A549 (cell line): ENCODE measurements at regions not wholly inside any gene's neighbourhood (a gene's known extent, or its start where the extent isn't known, plus 50 kb on each side); places are given as distances from the start of the nearest gene placed in this dataset.

ENCODE experiments used
- ATAC-seq, 2 experiments: fragments of 200-7000 bp in 1 of 2; fragments of >200 bp in 1 of 2; cut with Nextera tagmentation in 1 of 2; cut with Tn5 transposase in 1 of 2; 3 replicates each; pipeline versions ENCODE4 v1.8.0 to v1.9.1; 2018 to 2020; ENCODE audit warnings: mild to moderate bottlenecking in 1 of 2, moderate library complexity in 1 of 2
- CTCF ChIA-PET: fragments of 300-600 bp; sonication (Branson Sonifier 250); formaldehyde crosslinking; extraction: SDS; loops from one replicate; lab custom pipeline; 2021; ENCODE audit warnings: antibody characterized with exemption, inconsistent platforms; lab: Yijun Ruan, JAX
- POLR2A ChIA-PET: fragments of 350-600 bp; formaldehyde crosslinking; extraction: SDS; loops from one replicate; lab custom pipeline; 2021; ENCODE audit warnings: antibody characterized with exemption, inconsistent platforms; lab: Yijun Ruan, JAX
- DNase-seq, 2 experiments: peaks; one replicate each; pipeline versions ENCODE4 v3.0.0 to v3.0.0-alpha.2; 2011 to 2016; ENCODE audit warnings: low read depth in 1 of 2, low spot score in 1 of 2
- FAIRE-seq: peaks from 2 replicates; lab custom pipeline; 2011; peaks lifted over from hg19 to GRCh38; lab: Jason Lieb, UNC
- H3K27ac ChIP-seq, 2 experiments: fragments of >200 bp; sonication (Bioruptor Twin); formaldehyde crosslinking; 3 replicates each; pipeline ENCODE4 v1.5.1; 2016 to 2017
- H3K4me1 ChIP-seq: fragments of >200 bp; sonication (Bioruptor Twin); formaldehyde crosslinking; 3 replicates; pipeline ENCODE4 v1.6.1; 2016
- H3K4me2 ChIP-seq: fragments of >200 bp; sonication (Bioruptor Twin); formaldehyde crosslinking; 3 replicates; pipeline ENCODE4 v1.6.1; 2016
- H3K4me3 ChIP-seq: fragments of >200 bp; sonication (Bioruptor Twin); formaldehyde crosslinking; 3 replicates; pipeline ENCODE4 v1.5.1; 2016
- H3K9me3 ChIP-seq: fragments of >200 bp; sonication (Bioruptor Twin); formaldehyde crosslinking; 3 replicates; pipeline ENCODE4 v1.6.1; 2016
- BHLHE40 ChIP-seq: IDR thresholded peaks from 2 replicates; pipeline ENCODE4 v1.6.1; 2012; ENCODE audit warnings: low read depth, low read length, inconsistent platforms
- CBX2 ChIP-seq: fragments of 200-600 bp; sonication (generic); IDR thresholded peaks from 2 replicates; pipeline ENCODE4 v1.6.1; 2016; ENCODE audit warnings: low read depth, mild to moderate bottlenecking, borderline replicate concordance
- CBX8 ChIP-seq: fragments of 200-600 bp; sonication (generic); IDR thresholded peaks from 2 replicates; pipeline ENCODE4 v1.6.1; 2016
- CEBPB ChIP-seq, 2 experiments: fragments of >200 bp in 1 of 2; sonication (Bioruptor Twin) in 1 of 2; formaldehyde crosslinking in 1 of 2; IDR thresholded peaks; 2 replicates each; pipeline ENCODE4 v1.6.1; 2012 to 2016
- CHD4 ChIP-seq: fragments of 200-600 bp; sonication (generic); IDR thresholded peaks from 2 replicates; pipeline ENCODE4 v1.6.1; 2016; ENCODE audit warnings: antibody characterized with exemption, mild to moderate bottlenecking, borderline replicate concordance
- EP300 ChIP-seq, 2 experiments: fragments of >200 bp; sonication (Bioruptor Twin); formaldehyde crosslinking; IDR thresholded peaks; 2 replicates in 1 of 2; 3 replicates in 1 of 2; pipeline ENCODE4 v1.6.1; 2016 to 2017
- FOSL2 ChIP-seq, 2 experiments: fragments of 450-650 bp in 1 of 2; fragments of >200 bp in 1 of 2; sonication (Bioruptor Twin) in 1 of 2; formaldehyde crosslinking; IDR thresholded peaks; 2 replicates each; pipeline versions ENCODE4 v1.5.0 to v1.6.1; 2016 to 2020; ENCODE audit warnings: mild to moderate bottlenecking in 1 of 2, moderate library complexity in 1 of 2
- FOXS1 ChIP-seq: fragments of 250-450 bp; sonication (Bioruptor Pico); IDR thresholded peaks from 2 replicates; pipeline ENCODE4 v1.5.0; 2020; ENCODE audit warnings: mild to moderate bottlenecking, moderate library complexity
- HDAC2 ChIP-seq: fragments of 200-600 bp; sonication (generic); IDR thresholded peaks from 2 replicates; pipeline ENCODE4 v1.6.1; 2016
- HEYL ChIP-seq: fragments of 250-450 bp; sonication (Bioruptor Pico); IDR thresholded peaks from 2 replicates; pipeline ENCODE4 v1.8.0; 2021; ENCODE audit warnings: mild to moderate bottlenecking, moderate library complexity
- JUN ChIP-seq, 2 experiments: fragments of >200 bp; sonication (Bioruptor Twin); formaldehyde crosslinking; IDR thresholded peaks; 2 replicates in 1 of 2; 3 replicates in 1 of 2; pipeline ENCODE4 v1.6.1; 2016 to 2017
- KDM1A ChIP-seq: fragments of 200-600 bp; sonication (generic); IDR thresholded peaks from 2 replicates; pipeline ENCODE4 v1.6.1; 2016; ENCODE audit warnings: low read depth, mild to moderate bottlenecking
- MAFK ChIP-seq: fragments of 450-650 bp; IDR thresholded peaks from 2 replicates; pipeline ENCODE4 v1.6.1; 2014; ENCODE audit not compliant: partially characterized antibody
- MAZ ChIP-seq: fragments of 150-350 bp; IDR thresholded peaks from 2 replicates; pipeline ENCODE4 v1.6.1; 2014; ENCODE audit warnings: antibody characterized with exemption, low read depth, low read length, borderline replicate concordance
- MYC ChIP-seq: IDR thresholded peaks from 2 replicates; pipeline ENCODE4 v1.6.1; 2012; ENCODE audit warnings: mild to moderate bottlenecking, inconsistent platforms, low read length, improper control_type of control experiment, borderline replicate concordance
- POLR2AphosphoS2 ChIP-seq: conservative IDR thresholded peaks from 2 replicates; pipeline ENCODE4 v1.6.1; 2012; ENCODE audit warnings: low read length, improper control_type of control experiment, inconsistent platforms
- RAD21 ChIP-seq, 2 experiments: fragments of >200 bp in 1 of 2; sonication (Bioruptor Twin) in 1 of 2; formaldehyde crosslinking in 1 of 2; IDR thresholded peaks in 1 of 2; conservative IDR thresholded peaks in 1 of 2; 2 replicates in 1 of 2; 3 replicates in 1 of 2; pipeline ENCODE4 v1.6.1; 2012 to 2018; ENCODE audit warnings: inconsistent platforms in 1 of 2
- RFX5 ChIP-seq: fragments of 450-650 bp; IDR thresholded peaks from 2 replicates; pipeline ENCODE4 v1.7.1; 2014; ENCODE audit warnings: antibody characterized with exemption, mild to moderate bottlenecking, moderate library complexity
- RNF2 ChIP-seq: fragments of 200-600 bp; sonication (generic); IDR thresholded peaks from 2 replicates; pipeline ENCODE4 v1.6.1; 2016; ENCODE audit warnings: low read depth, mild to moderate bottlenecking, antibody characterized with exemption, moderate library complexity, borderline replicate concordance
- TFCP2L1 ChIP-seq: fragments of 250-450 bp; sonication (Bioruptor Pico); IDR thresholded peaks from 2 replicates; pipeline ENCODE4 v1.5.0; 2021; ENCODE audit warnings: mild to moderate bottlenecking
- TP53 ChIP-seq: fragments of 250-450 bp; sonication (Bioruptor Pico); IDR thresholded peaks from 2 replicates; pipeline ENCODE4 v1.5.0; 2021; ENCODE audit warnings: mild to moderate bottlenecking, moderate library complexity
- ZSCAN20 ChIP-seq: fragments of 250-450 bp; sonication (Bioruptor Pico); IDR thresholded peaks from 2 replicates; pipeline ENCODE4 v1.8.0; 2022; ENCODE audit warnings: mild to moderate bottlenecking, moderate library complexity
- WGBS: methylation state at CpG from one replicate; pipeline ENCODE4 v1.1.6; 2017; ENCODE audit errors: missing lambda C conversion rate; 5-methylcytosine and 5-hydroxymethylcytosine counted together
- TF ChIP-seq, protein P1 (sequence below): fragments of 150-350 bp; IDR thresholded peaks from 2 replicates; pipeline ENCODE4 v1.6.1; 2014; ENCODE audit warnings: low read depth, mild to moderate bottlenecking, low read length
- TF ChIP-seq, protein P2 (sequence below): fragments of 250-450 bp; sonication (Bioruptor Pico); IDR thresholded peaks from 2 replicates; pipeline ENCODE4 v1.5.0; 2021; ENCODE audit warnings: mild to moderate bottlenecking, moderate library complexity, borderline replicate concordance

- TF ChIP-seq, protein P1, sequence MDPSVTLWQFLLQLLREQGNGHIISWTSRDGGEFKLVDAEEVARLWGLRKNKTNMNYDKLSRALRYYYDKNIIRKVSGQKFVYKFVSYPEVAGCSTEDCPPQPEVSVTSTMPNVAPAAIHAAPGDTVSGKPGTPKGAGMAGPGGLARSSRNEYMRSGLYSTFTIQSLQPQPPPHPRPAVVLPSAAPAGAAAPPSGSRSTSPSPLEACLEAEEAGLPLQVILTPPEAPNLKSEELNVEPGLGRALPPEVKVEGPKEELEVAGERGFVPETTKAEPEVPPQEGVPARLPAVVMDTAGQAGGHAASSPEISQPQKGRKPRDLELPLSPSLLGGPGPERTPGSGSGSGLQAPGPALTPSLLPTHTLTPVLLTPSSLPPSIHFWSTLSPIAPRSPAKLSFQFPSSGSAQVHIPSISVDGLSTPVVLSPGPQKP, result no peak
- TF ChIP-seq MAFK (no peak), FOSL2 (IDR thresholded peaks at IDR 0.05) (no peak), FOSL2 (CRISPR knock-in tag; IDR thresholded peaks at IDR 0.05) (no peak), FOXS1 (no peak), CEBPB (IDR thresholded peaks at IDR 0.05) (no peak), BHLHE40 (no peak), KDM1A (no peak), EP300 (IDR thresholded peaks at IDR 0.05) (no peak), MYC (no peak), CBX8 (no peak)
- TF ChIP-seq, all 56 proteins: peak for 0
These were observed 163.3 kb upstream of the DIO3 start (continued) for GRCh38 chr14:101398011-101398410.

DNA sequence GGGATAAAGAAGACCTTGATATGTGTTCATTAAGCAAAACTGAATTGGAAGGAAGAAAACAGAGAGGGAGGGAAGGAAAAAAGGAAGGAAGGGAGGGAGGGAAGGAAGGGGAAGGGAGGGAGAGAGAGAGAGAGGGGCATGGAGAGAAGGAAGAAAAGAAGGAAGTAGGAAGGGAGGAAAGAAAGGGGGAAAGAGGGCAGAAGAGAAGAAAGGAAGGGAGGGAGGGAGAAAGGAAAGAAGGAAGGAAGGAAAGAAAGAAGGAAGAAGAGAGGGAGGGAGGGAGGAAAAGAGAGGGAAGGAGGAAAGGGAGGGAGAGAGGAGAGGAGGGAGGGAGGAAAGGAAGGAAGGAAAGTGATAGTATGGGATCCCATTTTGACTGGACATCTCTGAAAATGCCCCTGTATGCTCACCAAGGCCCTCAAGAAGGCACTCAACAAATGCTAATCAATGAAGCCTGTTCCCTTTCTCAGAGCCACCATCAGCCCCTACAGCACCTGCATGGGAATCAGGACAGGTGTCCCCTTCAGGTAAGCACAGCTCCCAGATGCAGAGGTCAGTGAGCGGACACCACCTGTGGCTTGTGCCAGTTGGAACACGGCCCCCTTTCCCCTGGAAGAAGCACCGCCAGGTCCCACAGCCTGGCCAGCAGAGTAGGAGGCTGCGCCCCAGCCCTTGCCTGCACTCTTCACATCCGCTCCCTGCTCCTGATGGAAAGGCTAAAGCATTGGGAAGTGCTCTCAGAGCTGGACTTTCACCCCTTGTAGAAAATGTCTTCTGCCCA, 161.4 kb upstream of the DIO3 start:
- Histone ChIP-seq H3K4me1 (peaks cover 6% of the 10 kb centered on the region; the same call in 2 of the 3 replicates), H3K4me2 (no peak overlapping the region), H3K4me3 (no peak overlapping the region), H3K9me3 (no peaks in the 10 kb centered on the region), H3K27ac (no peak overlapping the region; a peak in 1 of 6 replicates)
- TF ChIP-seq RFX5 (no peak), BHLHE40 (no peak), JUN (IDR thresholded peaks at IDR 0.05) (no peak), CHD4 (no peak), MYC (no peak), RAD21 (conservative IDR thresholded peaks at IDR 0.05 in 1 of 2, IDR thresholded peaks at IDR 0.05 in 1 of 2) (no peak), HDAC2 (no peak), TP53 (no peak), RNF2 (no peak), MAFK (no peak), POLR2AphosphoS2 (no peak), EP300 (IDR thresholded peaks at IDR 0.05) (no peak), ZSCAN20 (no peak), CBX2 (no peak), TFCP2L1 (CRISPR knock-in tag) (no peak), MAZ (no peak), HEYL (CRISPR knock-in tag) (no peak)
- TF ChIP-seq, protein P2, sequence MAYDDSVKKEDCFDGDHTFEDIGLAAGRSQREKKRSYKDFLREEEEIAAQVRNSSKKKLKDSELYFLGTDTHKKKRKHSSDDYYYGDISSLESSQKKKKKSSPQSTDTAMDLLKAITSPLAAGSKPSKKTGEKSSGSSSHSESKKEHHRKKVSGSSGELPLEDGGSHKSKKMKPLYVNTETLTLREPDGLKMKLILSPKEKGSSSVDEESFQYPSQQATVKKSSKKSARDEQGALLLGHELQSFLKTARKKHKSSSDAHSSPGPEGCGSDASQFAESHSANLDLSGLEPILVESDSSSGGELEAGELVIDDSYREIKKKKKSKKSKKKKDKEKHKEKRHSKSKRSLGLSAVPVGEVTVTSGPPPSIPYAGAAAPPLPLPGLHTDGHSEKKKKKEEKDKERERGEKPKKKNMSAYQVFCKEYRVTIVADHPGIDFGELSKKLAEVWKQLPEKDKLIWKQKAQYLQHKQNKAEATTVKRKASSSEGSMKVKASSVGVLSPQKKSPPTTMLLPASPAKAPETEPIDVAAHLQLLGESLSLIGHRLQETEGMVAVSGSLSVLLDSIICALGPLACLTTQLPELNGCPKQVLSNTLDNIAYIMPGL, result no peak
- no peak for DNase-seq
- ChIA-PET CTCF (interaction anchor here (0.9 kb wide), 1 partner anchor 9 kb away, joined by 3 read pairs; no protein-coding TSS in a partner anchor), POLR2A (no interaction called here)
- WGBS, result 83% methylated on average over 5 of the region's 5 CpGs
- ATAC-seq, result no peak; a peak in 1 of 6 replicates
- no peak for FAIRE-seq
